Daoy (cell line): ENCODE measurements at regions not wholly inside any gene's neighbourhood (a gene's known extent, or its start where the extent isn't known, plus 50 kb on each side); places are given as distances from the start of the nearest gene placed in this dataset.

Experiments
- DNase-seq: peaks from one replicate; pipeline ENCODE4 v3.0.0-alpha.2; 2015; ENCODE audit warnings: low read depth

- DNase-seq, result no peak
These were observed 139.9 kb upstream of the PMEPA1 start for GRCh38 chr20:57849521-57850215.

- DNase-seq, result no peak
These were observed 139.3 kb upstream of the PMEPA1 start for GRCh38 chr20:57849121-57849520.

- DNase-seq, result no peak
These were observed 138.5 kb upstream of the PMEPA1 start for GRCh38 chr20:57848282-57848681.

GRCh38 chr20:57847104-57847503 is 137.3 kb upstream of the PMEPA1 start:
- DNase-seq, result no peak

- peak; percentile 39 for DNase-seq
These were observed 135.1 kb upstream of the PMEPA1 start for GRCh38 chr20:57844626-57845596.

GRCh38 chr20:57843941-57844625 is 134.3 kb upstream of the PMEPA1 start:
- DNase-seq, result no peak

GRCh38 chr20:57842720-57843119 is 132.9 kb upstream of the PMEPA1 start:
- no peak for DNase-seq

GRCh38 chr20:57841297-57841866 is 131.6 kb upstream of the PMEPA1 start:
- no peak for DNase-seq

- no peak for DNase-seq
These were observed 130.9 kb upstream of the PMEPA1 start for GRCh38 chr20:57840504-57841296.

GRCh38 chr20:57840066-57840465 is 130.3 kb upstream of the PMEPA1 start:
- DNase-seq, result no peak

- DNase-seq, result peak; percentile 25
These were observed 128.9 kb upstream of the PMEPA1 start for GRCh38 chr20:57838670-57839151.

GRCh38 chr20:57837208-57838035 is 127.6 kb upstream of the PMEPA1 start:
- DNase-seq, result no peak

GRCh38 chr20:57835588-57836455 is 126.0 kb upstream of the PMEPA1 start:
- no peak for DNase-seq

GRCh38 chr20:57835074-57835452 is 125.2 kb upstream of the PMEPA1 start:
- no peak for DNase-seq

GRCh38 chr20:57834306-57835073 is 124.7 kb upstream of the PMEPA1 start:
- no peak for DNase-seq

GRCh38 chr20:57831993-57832585 is 122.3 kb upstream of the PMEPA1 start:
- DNase-seq, result no peak

GRCh38 chr20:57831326-57831992 is 121.6 kb upstream of the PMEPA1 start:
- DNase-seq, result no peak
